ENCODE measurements at regions not wholly inside any gene's neighbourhood (a gene's known extent, or its start where the extent isn't known, plus 50 kb on each side); places are given as distances from the start of the nearest gene placed in this dataset.

- no peaks in the 10 kb centered on the region for H3K9me3 ChIP-seq (ENCODE audit: control insufficient read depth, insufficient read depth, low read length)
- no peaks in the 10 kb centered on the region for H3K4me1 ChIP-seq (ENCODE audit: control insufficient read depth, insufficient read depth, low read length)
- no peaks in the 10 kb centered on the region for H3K36me3 ChIP-seq (ENCODE audit: control insufficient read depth, insufficient read depth, low read length)
- no peak overlapping the region for H3K4me3 ChIP-seq (ENCODE audit: low read depth, low read length)
- H3K27me3 ChIP-seq (ENCODE audit: control insufficient read depth, insufficient read depth, low read length) = no peaks in the 10 kb centered on the region
- H3K9ac ChIP-seq (ENCODE audit: low read depth, low read length) = no peak overlapping the region
Observed at GRCh38 chr2:235274023-235274422, 219.8 kb upstream of the AGAP1 start.

GRCh38 chr2:235277485-235277884, 216.4 kb upstream of the AGAP1 start:
- Histone ChIP-seq H3K4me1 (ENCODE audit: control insufficient read depth, insufficient read depth, low read length) (no peaks in the 10 kb centered on the region), H3K9me3 (ENCODE audit: control insufficient read depth, insufficient read depth, low read length) (no peaks in the 10 kb centered on the region), H3K4me3 (ENCODE audit: low read depth, low read length) (no peak overlapping the region), H3K36me3 (ENCODE audit: control insufficient read depth, insufficient read depth, low read length) (no peaks in the 10 kb centered on the region), H3K27me3 (ENCODE audit: control insufficient read depth, insufficient read depth, low read length) (no peaks in the 10 kb centered on the region), H3K9ac (ENCODE audit: low read depth, low read length) (no peak overlapping the region)

- no peaks in the 10 kb centered on the region for H3K36me3 ChIP-seq (ENCODE audit: control insufficient read depth, insufficient read depth, low read length)
- no peaks in the 10 kb centered on the region for H3K27me3 ChIP-seq (ENCODE audit: control insufficient read depth, insufficient read depth, low read length)
- H3K9ac ChIP-seq (ENCODE audit: low read depth, low read length) = no peak overlapping the region
- no peaks in the 10 kb centered on the region for H3K9me3 ChIP-seq (ENCODE audit: control insufficient read depth, insufficient read depth, low read length)
- H3K4me1 ChIP-seq (ENCODE audit: control insufficient read depth, insufficient read depth, low read length) = no peaks in the 10 kb centered on the region
- no peak overlapping the region for H3K4me3 ChIP-seq (ENCODE audit: low read depth, low read length)
Observed at GRCh38 chr2:235278771-235279355, 215.0 kb upstream of the AGAP1 start.

GRCh38 chr2:235279965-235280364, 213.9 kb upstream of the AGAP1 start:
- Histone ChIP-seq H3K27me3 (ENCODE audit: control insufficient read depth, insufficient read depth, low read length) (no peaks in the 10 kb centered on the region), H3K4me1 (ENCODE audit: control insufficient read depth, insufficient read depth, low read length) (no peaks in the 10 kb centered on the region), H3K36me3 (ENCODE audit: control insufficient read depth, insufficient read depth, low read length) (no peaks in the 10 kb centered on the region), H3K9me3 (ENCODE audit: control insufficient read depth, insufficient read depth, low read length) (no peaks in the 10 kb centered on the region), H3K4me3 (ENCODE audit: low read depth, low read length) (no peak overlapping the region), H3K9ac (ENCODE audit: low read depth, low read length) (no peak overlapping the region)

GRCh38 chr2:235283246-235283645, 210.6 kb upstream of the AGAP1 start:
- no peaks in the 10 kb centered on the region for H3K27me3 ChIP-seq (ENCODE audit: control insufficient read depth, insufficient read depth, low read length)
- H3K4me3 ChIP-seq (ENCODE audit: low read depth, low read length) = no peak overlapping the region
- no peaks in the 10 kb centered on the region for H3K36me3 ChIP-seq (ENCODE audit: control insufficient read depth, insufficient read depth, low read length)

GRCh38 chr2:235286622-235287374, 207.0 kb upstream of the AGAP1 start:
- H3K4me1 ChIP-seq (ENCODE audit: control insufficient read depth, insufficient read depth, low read length) = no peaks in the 10 kb centered on the region
- H3K27me3 ChIP-seq (ENCODE audit: control insufficient read depth, insufficient read depth, low read length) = no peaks in the 10 kb centered on the region
- no peak overlapping the region for H3K4me3 ChIP-seq (ENCODE audit: low read depth, low read length)
- no peaks in the 10 kb centered on the region for H3K36me3 ChIP-seq (ENCODE audit: control insufficient read depth, insufficient read depth, low read length)
- no peak overlapping the region for H3K9ac ChIP-seq (ENCODE audit: low read depth, low read length)
- H3K9me3 ChIP-seq (ENCODE audit: control insufficient read depth, insufficient read depth, low read length) = no peaks in the 10 kb centered on the region

More at GRCh38 chr2:235283246-235283645, 210.6 kb upstream of the AGAP1 start:
- Histone ChIP-seq H3K9ac (ENCODE audit: low read depth, low read length) (no peak overlapping the region), H3K4me1 (ENCODE audit: control insufficient read depth, insufficient read depth, low read length) (no peaks in the 10 kb centered on the region), H3K9me3 (ENCODE audit: control insufficient read depth, insufficient read depth, low read length) (no peaks in the 10 kb centered on the region)

GRCh38 chr2:235287375-235287733, 206.5 kb upstream of the AGAP1 start:
- H3K9ac ChIP-seq (ENCODE audit: low read depth, low read length) = no peak overlapping the region
- H3K4me3 ChIP-seq (ENCODE audit: low read depth, low read length) = no peak overlapping the region
- H3K36me3 ChIP-seq (ENCODE audit: control insufficient read depth, insufficient read depth, low read length) = no peaks in the 10 kb centered on the region
- H3K4me1 ChIP-seq (ENCODE audit: control insufficient read depth, insufficient read depth, low read length) = no peaks in the 10 kb centered on the region
- H3K27me3 ChIP-seq (ENCODE audit: control insufficient read depth, insufficient read depth, low read length) = no peaks in the 10 kb centered on the region
- H3K9me3 ChIP-seq (ENCODE audit: control insufficient read depth, insufficient read depth, low read length) = no peaks in the 10 kb centered on the region

GRCh38 chr2:235291461-235291860, 202.4 kb upstream of the AGAP1 start:
- no peak overlapping the region for H3K4me3 ChIP-seq (ENCODE audit: low read depth, low read length)
- no peaks in the 10 kb centered on the region for H3K27me3 ChIP-seq (ENCODE audit: control insufficient read depth, insufficient read depth, low read length)
- no peak overlapping the region for H3K9ac ChIP-seq (ENCODE audit: low read depth, low read length)
- no peaks in the 10 kb centered on the region for H3K9me3 ChIP-seq (ENCODE audit: control insufficient read depth, insufficient read depth, low read length)
- H3K4me1 ChIP-seq (ENCODE audit: control insufficient read depth, insufficient read depth, low read length) = no peaks in the 10 kb centered on the region
- H3K36me3 ChIP-seq (ENCODE audit: control insufficient read depth, insufficient read depth, low read length) = no peaks in the 10 kb centered on the region

GRCh38 chr2:235293061-235293460, 200.8 kb upstream of the AGAP1 start:
- no peaks in the 10 kb centered on the region for H3K27me3 ChIP-seq (ENCODE audit: control insufficient read depth, insufficient read depth, low read length)
- H3K4me1 ChIP-seq (ENCODE audit: control insufficient read depth, insufficient read depth, low read length) = no peaks in the 10 kb centered on the region
- no peaks in the 10 kb centered on the region for H3K36me3 ChIP-seq (ENCODE audit: control insufficient read depth, insufficient read depth, low read length)
- no peak overlapping the region for H3K4me3 ChIP-seq (ENCODE audit: low read depth, low read length)
- no peak overlapping the region for H3K9ac ChIP-seq (ENCODE audit: low read depth, low read length)
- H3K9me3 ChIP-seq (ENCODE audit: control insufficient read depth, insufficient read depth, low read length) = no peaks in the 10 kb centered on the region

- no peak overlapping the region for H3K9ac ChIP-seq (ENCODE audit: low read depth, low read length)
- no peaks in the 10 kb centered on the region for H3K36me3 ChIP-seq (ENCODE audit: control insufficient read depth, insufficient read depth, low read length)
- no peak overlapping the region for H3K4me3 ChIP-seq (ENCODE audit: low read depth, low read length)
- H3K27me3 ChIP-seq (ENCODE audit: control insufficient read depth, insufficient read depth, low read length) = no peaks in the 10 kb centered on the region
- no peaks in the 10 kb centered on the region for H3K9me3 ChIP-seq (ENCODE audit: control insufficient read depth, insufficient read depth, low read length)
- no peaks in the 10 kb centered on the region for H3K4me1 ChIP-seq (ENCODE audit: control insufficient read depth, insufficient read depth, low read length)
Observed at GRCh38 chr2:235295831-235296230, 198.0 kb upstream of the AGAP1 start.

GRCh38 chr2:235300368-235301201, 193.3 kb upstream of the AGAP1 start:
- no peaks in the 10 kb centered on the region for H3K27me3 ChIP-seq (ENCODE audit: control insufficient read depth, insufficient read depth, low read length)
- H3K9me3 ChIP-seq (ENCODE audit: control insufficient read depth, insufficient read depth, low read length) = no peaks in the 10 kb centered on the region
- no peaks in the 10 kb centered on the region for H3K36me3 ChIP-seq (ENCODE audit: control insufficient read depth, insufficient read depth, low read length)
- H3K4me1 ChIP-seq (ENCODE audit: control insufficient read depth, insufficient read depth, low read length) = no peaks in the 10 kb centered on the region
- H3K4me3 ChIP-seq (ENCODE audit: low read depth, low read length) = no peak overlapping the region
- no peak overlapping the region for H3K9ac ChIP-seq (ENCODE audit: low read depth, low read length)

Measured in iPS-15b (cell line).